Right ventricle myocardium inferior (tissue), 1 donor: ENCODE measurements at regions not wholly inside any gene's neighbourhood (a gene's known extent, or its start where the extent isn't known, plus 50 kb on each side); places are given as distances from the start of the nearest gene placed in this dataset.
"Not testable (repeated sequence)": the region's sequence is repeated elsewhere in the genome, so short reads cannot be mapped to it uniquely, and the experiment has no call there.

Source experiments
- ATAC-seq: fragments of 200-7000 bp; cut with Tn5 transposase; one replicate; pipeline ENCODE4 v1.9.1; 2020; ENCODE audit warnings: mild to moderate bottlenecking, moderate library complexity
- DNase-seq: peaks from one replicate; pipeline ENCODE4 v3.0.0; 2021; ENCODE audit errors: missing footprints
- intact Hi-C: fragments of 100-400 bp; cut with DNase I; formaldehyde crosslinking; loops from one replicate; pipeline ENCODE4 v1.11.0; 2022
- donor health status: DM: no; HTN: yes; CAD: no; lungs with severe emphysema.

DNA sequence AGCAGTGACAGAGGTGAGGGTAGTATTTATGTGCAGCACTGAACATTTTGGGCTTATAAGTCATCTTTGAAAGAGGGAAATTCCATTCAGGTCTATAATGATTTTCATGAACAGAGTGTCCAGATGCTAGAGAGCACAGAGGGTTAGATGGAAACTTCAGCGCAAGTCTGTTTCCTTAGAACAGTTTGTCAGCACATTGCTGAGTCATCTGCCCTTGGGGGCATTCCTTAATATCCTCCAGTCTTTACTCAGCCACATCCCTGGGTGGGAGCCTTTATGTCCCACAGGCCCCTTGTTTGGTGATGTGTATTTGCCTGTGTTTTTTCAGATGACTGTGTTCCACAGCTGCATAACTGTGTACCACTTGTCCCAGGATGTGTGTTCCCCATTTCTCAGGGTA, 138.5 kb upstream of the S1PR3 start:
- intact Hi-C loops: no loop called here
- no peak for DNase-seq
- peak; percentile 98 for ATAC-seq

DNA sequence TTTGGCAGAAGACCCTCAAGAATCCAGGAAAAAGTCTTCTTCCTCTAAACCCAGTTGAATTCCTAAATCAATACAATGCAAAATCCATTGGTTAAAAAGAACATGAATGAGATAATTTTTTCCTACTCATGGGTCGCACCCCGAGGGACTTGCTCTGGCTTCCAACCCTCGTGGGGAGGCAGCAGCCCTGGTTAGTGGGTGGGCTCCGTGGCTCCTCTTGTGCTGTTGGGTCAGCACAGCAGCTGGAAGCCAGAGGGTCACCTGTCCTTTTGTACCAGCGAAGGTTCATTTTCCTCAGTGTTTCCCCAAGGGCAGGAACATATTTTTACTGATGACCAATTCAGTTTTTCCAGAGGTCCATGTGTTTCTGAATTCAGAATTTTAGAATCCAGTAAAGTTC, 120.6 kb upstream of the S1PR3 start:
- intact Hi-C loops: loop anchor here (5.0 kb wide), 3 partner anchors 82 to 148 kb away; no protein-coding TSS in a partner anchor
- DNase-seq (peak; percentile 53), ATAC-seq (no peak)

DNA sequence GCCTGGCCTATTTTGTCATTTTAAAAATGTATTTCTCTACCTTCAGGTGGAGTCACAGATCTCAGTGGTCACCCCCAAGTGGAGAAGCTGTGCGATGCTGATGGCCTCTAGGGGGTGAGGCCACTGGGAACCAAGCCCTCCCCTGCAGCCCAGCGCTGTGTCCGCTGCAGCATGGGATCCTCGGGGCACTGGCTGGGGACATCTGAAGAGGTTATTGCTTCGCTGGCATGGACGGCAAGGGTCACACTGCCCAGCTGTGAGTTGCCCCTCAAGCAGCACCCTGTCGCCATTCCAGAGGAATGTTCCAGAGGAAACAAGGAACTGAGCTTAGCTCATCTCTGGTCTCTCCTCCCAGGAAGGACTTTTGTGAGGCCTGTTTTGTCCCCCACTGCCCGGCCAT, 119.6 kb upstream of the S1PR3 start:
- ATAC-seq (no peak), DNase-seq (peak; percentile 63)
- intact Hi-C loops: loop anchor here (2.0 to 5.0 kb wide), 5 partner anchors 57 to 149 kb away; partner anchors contain the start of gene S1PR3

DNA sequence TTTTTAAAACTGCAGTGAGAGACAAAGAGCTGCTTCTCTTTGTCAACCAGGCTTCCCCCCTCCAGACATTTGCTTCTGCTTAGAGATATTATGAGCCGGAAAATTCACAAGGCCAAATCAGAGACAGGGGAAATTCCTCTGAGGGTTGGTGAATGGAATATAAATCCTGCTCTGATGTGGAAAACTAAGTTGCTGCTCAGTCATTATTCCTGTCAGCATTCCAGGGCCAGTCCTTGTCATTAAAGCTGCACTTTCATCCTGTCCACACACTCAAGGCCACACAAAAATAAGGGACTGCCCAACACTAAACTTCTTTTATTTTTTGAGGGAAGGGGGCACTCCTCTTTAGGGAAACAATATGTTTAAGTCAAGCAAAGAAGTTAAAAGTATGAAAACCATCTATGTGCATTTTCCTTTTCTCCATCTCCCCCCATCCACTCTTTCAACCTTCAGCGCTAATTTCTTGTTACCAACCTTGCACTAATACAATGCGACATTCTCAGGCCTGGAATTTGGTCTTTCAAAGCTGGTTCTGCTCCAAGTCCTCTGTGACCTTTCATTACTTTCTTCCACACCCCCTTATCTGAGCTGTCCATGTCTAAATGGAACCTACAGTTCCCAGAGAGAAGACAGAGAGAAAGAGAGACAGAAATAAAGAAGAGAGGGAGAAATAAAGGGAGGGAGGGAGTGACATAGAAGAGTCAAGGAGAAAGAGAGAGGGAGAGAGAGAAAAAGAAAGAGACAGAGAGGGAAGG, 118.9 kb upstream of the S1PR3 start:
- DNase-seq (no peak), ATAC-seq (peak; percentile 74)
- intact Hi-C loops: loop anchor here (2.0 to 5.0 kb wide), 5 partner anchors 58 to 150 kb away; partner anchors contain the start of gene S1PR3

DNA sequence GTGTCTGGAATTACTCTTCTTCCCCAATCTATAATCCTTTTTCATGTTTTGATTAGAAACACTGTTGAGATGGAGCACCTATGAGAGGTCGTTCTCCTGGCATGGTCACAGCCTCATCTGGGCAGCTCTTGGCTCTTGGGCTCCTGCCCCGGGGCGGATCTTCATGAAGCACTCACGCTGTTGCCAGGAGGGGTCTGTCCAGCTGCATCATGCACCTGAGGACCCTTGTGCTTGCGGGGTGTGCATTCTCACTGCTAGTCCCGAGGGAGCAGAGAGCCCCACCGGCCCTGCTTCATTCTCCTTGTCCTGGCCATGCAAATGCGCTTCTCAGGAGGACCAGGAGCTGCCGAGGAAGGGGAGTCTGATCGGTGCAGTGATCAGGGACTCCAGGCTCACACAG, 117.6 kb upstream of the S1PR3 start:
- intact Hi-C loops: loop anchor here (2.0 to 5.0 kb wide), 6 partner anchors 59 to 151 kb away; partner anchors contain the start of gene S1PR3
- ATAC-seq (peak; percentile 3), DNase-seq (no peak)

DNA sequence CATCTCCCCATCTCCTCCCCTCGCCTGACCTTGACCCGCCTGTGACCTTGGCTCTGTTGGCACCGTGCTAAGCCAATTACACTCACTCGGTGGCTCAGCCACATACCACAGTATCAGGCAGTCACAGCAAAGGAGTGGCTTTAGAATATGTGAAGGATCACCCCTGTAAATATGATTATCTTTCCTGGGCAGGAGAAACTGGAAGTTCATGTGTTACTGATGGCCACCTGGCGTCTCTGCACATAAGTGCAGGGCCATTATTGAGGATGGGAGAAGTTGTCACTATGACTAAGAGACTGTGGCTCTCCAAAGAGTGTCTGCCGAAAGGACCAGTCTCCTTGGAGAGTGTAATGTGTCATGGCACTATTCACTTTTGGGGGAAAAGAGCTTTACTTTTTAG, 116.9 kb upstream of the S1PR3 start:
- peak; percentile 61 for ATAC-seq
- intact Hi-C loops: loop anchor here (2.0 to 5.0 kb wide), 4 partner anchors 78 to 152 kb away; no protein-coding TSS in a partner anchor
- no peak for DNase-seq

DNA sequence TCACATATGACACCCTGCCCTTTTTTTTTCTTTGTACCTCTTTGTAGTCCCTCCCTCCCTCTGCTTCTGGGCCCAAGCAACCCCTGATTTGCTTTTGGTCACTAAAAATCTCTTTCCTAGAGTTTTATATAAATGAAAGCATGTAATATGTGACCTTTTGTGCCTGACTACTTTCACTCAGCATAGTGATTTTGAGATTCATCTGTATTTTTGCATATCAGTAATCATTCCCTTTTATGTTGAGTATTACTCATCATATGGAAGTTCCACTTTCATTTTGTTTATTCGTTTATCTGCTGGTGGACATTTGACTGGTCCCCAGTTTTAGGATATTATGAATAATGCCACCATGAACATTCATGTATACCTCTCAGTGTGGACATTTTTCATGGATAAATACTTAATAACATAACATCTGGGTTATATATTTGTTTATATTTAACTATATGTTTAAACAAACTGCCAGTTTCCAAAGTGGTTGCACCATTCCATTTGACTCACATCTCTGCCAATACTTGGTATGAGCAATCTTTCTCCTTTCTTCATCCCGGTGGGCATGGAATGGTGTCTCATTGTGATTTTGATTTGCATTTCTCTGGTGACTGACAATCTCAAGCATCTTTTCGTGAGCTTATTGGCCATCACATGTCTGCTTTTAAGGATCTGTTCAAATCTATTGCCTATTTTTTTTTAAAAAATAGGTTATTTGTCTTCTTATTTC, 115.7 kb upstream of the S1PR3 start:
- intact Hi-C loops: loop anchor here (2.0 kb wide), 1 partner anchor 123 kb away; no protein-coding TSS in a partner anchor
- DNase-seq (no peak), ATAC-seq (no peak)

DNA sequence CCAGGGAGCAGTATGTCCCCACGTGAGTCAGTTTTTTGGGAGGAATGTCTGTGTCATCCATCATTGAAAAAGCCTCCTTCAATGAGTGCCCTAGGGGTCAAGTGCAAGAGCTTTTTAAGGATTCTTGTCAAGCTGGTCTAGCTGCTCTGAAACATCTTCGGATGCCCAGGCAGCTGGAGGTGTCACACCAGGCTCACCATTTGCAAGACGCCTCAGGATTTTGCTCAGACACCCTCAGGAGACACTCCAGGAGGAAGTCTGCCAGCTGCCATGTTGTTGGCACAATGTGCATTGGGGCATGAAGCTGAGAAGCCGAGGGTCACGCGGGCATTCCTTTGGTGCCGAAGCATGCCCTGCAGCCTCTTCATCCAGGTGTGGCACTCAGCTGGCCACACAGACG, 111.1 kb upstream of the S1PR3 start:
- ATAC-seq (no peak), DNase-seq (no peak)
- intact Hi-C loops: no loop called here

DNA sequence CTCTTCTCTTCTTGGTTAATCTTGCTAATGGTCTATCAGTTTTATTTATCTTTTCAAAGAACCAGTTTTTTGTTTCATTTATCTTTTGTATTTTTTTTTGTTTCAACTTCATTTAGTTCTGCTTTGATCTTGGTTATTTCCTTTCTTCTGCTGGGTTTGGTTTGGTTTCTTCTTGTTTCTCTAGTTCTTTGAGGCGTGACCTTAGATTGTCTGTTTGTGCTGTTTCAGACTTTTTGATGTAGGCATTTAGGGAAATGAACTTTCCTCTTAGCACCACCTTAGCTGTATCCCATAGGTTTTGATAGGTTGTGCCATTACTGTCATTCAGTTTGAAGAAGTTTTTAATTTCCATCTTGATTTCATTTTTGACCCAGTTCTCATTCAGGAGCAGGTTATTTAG, 107.0 kb upstream of the S1PR3 start:
- intact Hi-C loops, ATAC-seq, DNase-seq: not testable (repeated sequence)

DNA sequence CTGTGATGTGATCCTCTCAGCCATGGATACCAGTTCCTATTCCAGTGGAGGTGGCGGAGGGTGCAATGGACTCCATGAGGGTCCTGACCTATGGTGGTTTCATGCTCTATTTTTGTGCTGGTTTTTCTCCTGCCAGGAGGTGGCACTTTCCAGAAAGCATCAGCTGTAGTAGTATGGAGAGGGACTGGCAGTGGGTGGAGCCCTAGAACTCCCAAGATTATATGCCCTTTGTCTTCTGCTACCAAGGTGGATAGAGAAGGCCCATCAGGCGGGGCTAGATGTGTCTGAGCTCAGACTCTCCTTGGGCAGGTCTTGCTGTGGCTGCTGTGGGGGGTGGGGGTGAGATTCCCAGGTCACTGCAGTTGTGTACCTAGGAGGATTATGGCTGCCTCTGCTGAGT, 104.5 kb upstream of the S1PR3 start:
- DNase-seq, ATAC-seq: not testable (repeated sequence)
- intact Hi-C loops: loop anchor here (5.0 kb wide), 1 partner anchor 106 kb away; the partner anchor contains the start of gene S1PR3

DNA sequence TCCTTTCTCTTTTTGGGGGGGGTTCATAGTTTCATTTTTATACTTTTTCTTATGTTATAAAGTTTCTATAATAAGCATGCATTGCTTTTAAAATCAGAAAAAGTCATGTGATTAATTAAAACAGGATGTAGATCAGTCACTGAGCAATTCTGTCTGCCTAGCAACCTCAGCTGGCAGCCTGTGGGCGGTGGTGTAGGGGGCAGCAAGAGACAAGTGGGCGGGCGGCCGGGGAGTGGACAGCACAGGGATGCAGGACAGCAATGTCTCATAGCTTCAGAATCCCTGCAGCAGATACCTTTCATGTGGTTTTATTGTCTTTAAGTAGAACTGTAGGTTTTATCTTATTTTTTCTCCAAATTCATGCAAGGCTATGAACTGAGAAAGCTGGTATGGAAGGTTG, 101.9 kb upstream of the S1PR3 start:
- no peak for DNase-seq
- intact Hi-C loops: loop anchor here (5.0 kb wide), 1 partner anchor 103 kb away; the partner anchor contains the start of gene S1PR3
- ATAC-seq: no peak

DNA sequence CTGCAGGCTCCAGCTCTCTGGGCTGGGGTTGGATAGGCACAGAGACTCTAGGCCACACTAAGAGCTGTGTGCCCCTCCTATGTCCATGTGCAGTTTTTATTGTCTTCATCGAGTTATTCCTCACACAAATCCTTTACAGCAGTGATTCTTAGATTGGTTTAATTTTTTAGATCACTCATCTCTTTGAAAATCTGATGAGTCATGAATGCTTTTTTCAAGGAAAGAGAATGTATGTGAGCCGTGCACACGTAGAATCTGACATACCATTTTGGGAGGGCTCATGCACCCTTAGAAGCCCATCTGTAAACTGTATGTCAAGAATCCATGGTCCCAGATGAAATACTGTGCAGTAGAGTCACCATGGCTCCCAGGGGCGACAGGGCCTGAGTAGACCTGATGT, 100.7 kb upstream of the S1PR3 start:
- DNase-seq (no peak), ATAC-seq (no peak)
- intact Hi-C loops: no loop called here

DNA sequence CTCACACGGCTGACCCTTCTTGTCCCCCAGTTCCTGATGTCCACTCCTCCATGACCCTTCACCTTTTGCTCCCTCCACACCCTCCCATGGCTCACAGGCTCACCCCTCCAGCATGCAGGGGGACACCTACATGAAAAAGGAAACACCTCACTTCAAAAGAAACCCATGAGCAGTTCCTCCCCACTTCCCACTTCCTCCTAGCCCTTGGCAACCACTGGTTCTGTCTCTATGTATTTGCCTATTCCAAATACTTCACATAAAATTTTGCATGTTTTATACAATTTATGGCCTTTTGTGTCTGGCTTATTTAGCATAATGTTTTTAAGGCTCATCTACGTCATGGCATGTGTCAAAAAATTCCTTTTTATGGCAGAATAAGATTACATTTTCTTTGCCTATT, 100.2 kb upstream of the S1PR3 start:
- ATAC-seq (no peak), DNase-seq (no peak)
- intact Hi-C loops: no loop called here

DNA sequence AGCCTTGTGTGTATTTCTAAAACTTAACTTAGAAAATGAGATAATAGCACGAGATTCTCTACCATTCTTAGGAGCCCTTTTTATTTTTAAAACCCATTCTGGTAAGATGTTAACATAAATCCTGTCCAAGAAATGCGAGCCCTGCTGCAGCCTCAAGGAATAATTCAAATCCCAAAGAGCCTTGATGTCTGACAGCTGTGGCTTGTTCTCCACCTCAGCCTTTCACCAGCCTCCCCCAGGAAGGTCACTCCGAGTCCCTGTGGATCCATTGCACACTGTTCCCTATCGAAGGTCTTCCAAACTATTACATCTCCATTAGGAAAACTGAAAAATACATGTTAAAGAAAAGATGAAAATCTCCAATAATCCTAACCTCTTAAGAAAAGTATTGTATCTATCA, 98.5 kb upstream of the S1PR3 start:
- ATAC-seq: peak; percentile 91
- intact Hi-C loops: no loop called here
- DNase-seq: no peak

DNA sequence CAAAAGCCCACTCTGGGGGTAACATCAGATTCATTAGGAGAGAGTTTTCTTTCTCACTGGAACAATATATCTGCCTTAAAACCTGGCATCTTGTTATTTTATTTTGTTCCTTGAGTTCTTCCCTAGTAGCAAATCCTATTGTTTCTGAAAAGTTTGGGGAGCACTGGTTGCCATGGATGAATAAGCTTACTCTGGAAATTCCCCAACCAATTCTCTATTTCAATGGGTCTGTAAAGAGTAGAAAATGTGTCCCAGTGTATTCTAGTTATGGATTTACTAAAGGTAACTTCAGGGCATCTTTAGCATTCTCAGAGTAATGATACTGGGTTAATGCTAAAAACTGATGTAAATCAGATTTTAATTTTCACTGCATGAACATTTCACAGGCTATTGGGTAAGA, 94.2 kb upstream of the S1PR3 start:
- ATAC-seq: no peak
- no peak for DNase-seq
- intact Hi-C loops: no loop called here

DNA sequence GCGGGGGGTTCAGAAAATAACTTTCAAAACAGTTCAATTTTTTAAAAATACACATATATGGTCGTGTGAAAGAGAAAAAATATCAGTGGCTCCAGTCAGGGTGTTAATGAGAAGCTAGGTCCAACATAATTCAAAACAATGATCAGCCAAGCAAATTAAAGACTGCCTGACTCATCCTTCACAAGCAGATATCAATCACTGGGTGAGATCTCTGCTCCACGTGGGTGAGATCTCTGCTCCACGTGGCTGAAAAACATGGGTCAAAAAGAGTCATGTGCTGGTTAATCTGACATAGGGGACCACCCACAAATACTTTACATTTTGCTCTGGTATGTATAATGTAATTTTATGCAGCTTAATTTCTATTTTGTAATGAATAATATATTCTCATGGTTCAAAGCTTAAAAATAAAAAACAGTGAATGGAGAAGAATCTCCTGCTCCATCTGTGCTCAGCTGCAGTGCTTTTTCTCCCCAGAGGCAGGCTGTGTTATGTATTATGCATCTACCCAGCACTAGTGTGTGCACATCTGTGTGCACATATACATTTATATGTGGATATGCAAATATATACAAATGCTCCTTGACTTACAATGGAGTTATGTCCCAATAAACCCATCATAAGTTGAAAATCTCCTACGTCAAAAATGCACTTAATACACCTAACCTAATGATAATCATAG, 93.1 kb upstream of the S1PR3 start:
- no peak for DNase-seq
- intact Hi-C loops: no loop called here

DNA sequence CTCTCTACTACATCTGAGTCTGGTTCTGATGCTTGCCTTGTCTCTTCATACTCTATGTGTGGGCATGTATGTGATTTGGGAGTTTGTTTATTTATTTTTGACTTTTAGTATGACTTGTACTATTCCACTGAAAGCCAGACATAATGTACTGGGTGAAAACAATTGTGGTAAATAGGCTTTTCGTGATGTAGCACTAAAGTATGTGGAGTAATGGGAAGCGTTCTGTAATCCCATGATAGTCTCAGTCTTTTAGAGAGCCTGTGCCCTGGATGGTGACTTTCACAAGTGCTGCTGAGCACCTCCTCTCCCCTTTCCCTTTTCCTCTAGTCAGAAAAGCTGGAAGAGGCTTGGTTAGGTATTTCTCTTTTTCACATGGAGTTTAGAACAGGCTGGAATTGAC, 85.8 kb upstream of the S1PR3 start:
- ATAC-seq (no peak), DNase-seq (no peak)
- intact Hi-C loops: no loop called here

More for the DNA sequence above, 93.1 kb upstream of the S1PR3 start:
- ATAC-seq: no peak

DNA sequence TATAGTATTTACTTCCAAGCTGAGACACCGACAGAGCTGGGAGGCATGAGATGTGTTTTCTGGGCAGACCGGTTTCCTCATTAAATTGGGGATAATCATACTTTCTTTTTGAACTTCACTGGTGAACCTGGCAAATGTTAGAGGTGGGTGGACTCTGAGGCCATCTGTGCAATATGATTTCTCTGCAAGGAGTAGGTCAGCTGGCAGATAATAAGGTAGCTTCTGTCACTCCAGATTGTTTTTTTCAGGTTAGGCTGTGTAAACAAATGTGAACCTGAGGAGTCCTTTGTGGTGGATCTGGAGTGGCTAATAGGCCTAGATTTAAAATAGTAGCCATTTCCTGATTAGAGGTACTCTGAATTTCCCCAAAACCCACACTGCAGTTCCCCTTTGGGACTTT, 75.4 kb upstream of the S1PR3 start:
- intact Hi-C loops: no loop called here
- DNase-seq (no peak), ATAC-seq (no peak)

DNA sequence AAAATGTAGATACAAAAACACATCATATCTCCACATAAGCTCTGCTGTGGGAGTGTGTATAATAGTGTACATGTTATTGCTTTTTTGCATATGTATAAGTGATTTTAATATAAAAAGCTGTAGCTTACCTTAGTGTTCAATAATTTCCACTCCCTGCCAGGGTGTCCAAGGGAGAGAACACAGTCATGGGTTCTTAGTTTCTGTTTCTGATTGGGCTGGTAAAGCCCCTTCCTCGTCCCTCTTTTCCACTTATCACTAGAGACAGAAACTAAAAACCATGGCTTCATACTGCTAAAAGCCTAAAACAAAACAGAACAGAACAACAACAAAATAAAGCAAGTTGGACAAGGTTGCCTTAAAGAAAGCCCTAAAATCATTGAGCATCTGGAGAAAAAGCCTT, 74.4 kb upstream of the S1PR3 start:
- ATAC-seq: no peak
- DNase-seq: no peak
- intact Hi-C loops: no loop called here
